HG02943 (cell line): ENCODE measurements at regions not wholly inside any gene's neighbourhood (a gene's known extent, or its start where the extent isn't known, plus 50 kb on each side); places are given as distances from the start of the nearest gene placed in this dataset.

Source experiments
- ATAC-seq: cut with Tn5 transposase; IDR thresholded peaks from one replicate; pipeline ENCODE4 v1.9.1; 2021; ENCODE audit warnings: mild to moderate bottlenecking, low read depth, moderate library complexity; ENCODE audit not compliant: unreplicated experiment

GRCh38 chr1:172882791-172883386 lies 167.9 kb downstream of the TNFSF18 start:
- no peak for ATAC-seq

- ATAC-seq: no peak
Observed at GRCh38 chr1:172883387-172883791, 167.4 kb downstream of the TNFSF18 start.

GRCh38 chr1:172883844-172884243 lies 166.9 kb downstream of the TNFSF18 start:
- ATAC-seq: no peak

- ATAC-seq: no peak
Observed at GRCh38 chr1:172885411-172885810, 165.3 kb downstream of the TNFSF18 start.

- no peak for ATAC-seq
Observed at GRCh38 chr1:172885971-172886370, 164.8 kb downstream of the TNFSF18 start.

- no peak for ATAC-seq
Observed at GRCh38 chr1:172887162-172887561, 163.6 kb downstream of the TNFSF18 start.

- ATAC-seq: no peak
Observed at GRCh38 chr1:172893146-172893841, 157.4 kb downstream of the TNFSF18 start.

- ATAC-seq: peak; percentile 17
Observed at GRCh38 chr1:172894349-172895049, 156.2 kb downstream of the TNFSF18 start.

- ATAC-seq: peak; percentile 70
Observed at GRCh38 chr1:172895050-172895460, 155.7 kb downstream of the TNFSF18 start.

- ATAC-seq: no peak
Observed at GRCh38 chr1:172895761-172896160, 155.0 kb downstream of the TNFSF18 start.

- ATAC-seq: no peak
Observed at GRCh38 chr1:172897738-172898137, 153.0 kb downstream of the TNFSF18 start.

GRCh38 chr1:172898866-172899265 lies 151.9 kb downstream of the TNFSF18 start:
- no peak for ATAC-seq

GRCh38 chr1:172900376-172900997 lies 150.3 kb downstream of the TNFSF18 start:
- ATAC-seq: no peak

- ATAC-seq: no peak
Observed at GRCh38 chr1:172902200-172902599, 148.5 kb downstream of the TNFSF18 start.

GRCh38 chr1:172902861-172903381 lies 147.8 kb downstream of the TNFSF18 start:
- ATAC-seq: no peak

- ATAC-seq: no peak
Observed at GRCh38 chr1:172903581-172904220, 147.0 kb downstream of the TNFSF18 start.

- no peak for ATAC-seq
Observed at GRCh38 chr1:172905452-172905851, 145.3 kb downstream of the TNFSF18 start.

- ATAC-seq: no peak
Observed at GRCh38 chr1:172906778-172907592, 143.8 kb downstream of the TNFSF18 start.

GRCh38 chr1:172907834-172908326 lies 142.9 kb downstream of the TNFSF18 start:
- ATAC-seq: no peak
